Activated T-cell treated with anti-CD3 and anti-CD28 coated beads for 4 hours (primary cell): ENCODE measurements at regions not wholly inside any gene's neighbourhood (a gene's known extent, or its start where the extent isn't known, plus 50 kb on each side); places are given as distances from the start of the nearest gene placed in this dataset.

Experiments
- DNase-seq: peaks from one replicate; pipeline ENCODE4 v3.0.0-alpha.2; 2020

GRCh38 chr1:56017336-56017735 is 562.0 kb downstream of the PLPP3 start:
- no peak for DNase-seq

- DNase-seq = no peak
Observed at GRCh38 chr1:56003846-56004245, 575.5 kb downstream of the PLPP3 start.

GRCh38 chr1:56002231-56002630 is 577.1 kb downstream of the PLPP3 start:
- DNase-seq = no peak

DNA sequence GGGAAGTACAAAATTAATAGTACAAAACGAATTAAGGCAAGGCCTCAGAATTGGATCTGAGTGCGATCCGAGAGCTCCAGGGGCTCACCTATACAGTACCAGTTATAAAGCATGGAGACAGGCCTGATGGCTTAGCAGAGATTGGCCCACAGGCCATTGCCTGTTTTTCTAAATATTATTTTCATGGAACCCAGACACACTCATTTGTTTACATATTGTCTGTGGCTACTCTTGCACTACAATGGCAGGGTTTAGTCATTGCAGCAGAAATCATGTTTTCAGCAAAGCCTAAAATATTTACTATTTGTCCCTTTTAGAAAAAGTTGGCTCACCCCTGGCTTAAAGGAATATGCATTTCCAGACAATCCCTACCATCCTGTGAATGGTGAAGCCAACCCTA is 578.9 kb downstream of the PLPP3 start:
- DNase-seq = no peak

GRCh38 chr1:55997536-55997935 is 581.8 kb downstream of the PLPP3 start:
- DNase-seq = no peak

DNA sequence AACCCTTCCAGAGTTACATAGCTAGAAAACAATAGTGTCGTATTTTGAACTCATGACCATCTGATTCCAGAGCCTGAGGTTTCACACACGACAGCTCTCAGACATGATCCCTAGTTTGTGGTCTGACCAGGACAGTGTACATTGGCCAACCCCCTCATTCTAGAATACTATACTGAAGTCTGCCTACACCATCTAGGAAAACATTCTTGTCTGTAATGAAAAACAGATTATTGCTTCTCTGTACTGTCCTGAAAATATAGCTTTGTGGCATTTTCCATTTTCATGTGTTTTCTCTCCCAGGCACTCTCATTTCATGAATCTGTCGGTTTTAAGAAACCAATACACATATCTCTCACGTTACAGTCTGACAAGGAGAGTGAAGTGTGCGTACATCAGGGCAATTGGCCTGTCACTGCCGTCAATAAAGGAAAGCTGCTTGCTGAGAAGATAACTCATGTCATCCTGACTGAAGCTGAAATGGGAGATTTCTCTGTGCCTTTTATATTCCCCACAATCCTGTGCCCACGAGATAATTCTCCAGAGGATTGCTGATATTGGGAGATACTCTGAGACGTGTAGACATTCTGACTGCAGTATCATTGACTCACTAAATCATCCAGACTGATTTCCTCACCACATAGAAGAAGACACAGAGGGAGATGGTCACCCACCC is 585.6 kb downstream of the PLPP3 start:
- DNase-seq = no peak

DNA sequence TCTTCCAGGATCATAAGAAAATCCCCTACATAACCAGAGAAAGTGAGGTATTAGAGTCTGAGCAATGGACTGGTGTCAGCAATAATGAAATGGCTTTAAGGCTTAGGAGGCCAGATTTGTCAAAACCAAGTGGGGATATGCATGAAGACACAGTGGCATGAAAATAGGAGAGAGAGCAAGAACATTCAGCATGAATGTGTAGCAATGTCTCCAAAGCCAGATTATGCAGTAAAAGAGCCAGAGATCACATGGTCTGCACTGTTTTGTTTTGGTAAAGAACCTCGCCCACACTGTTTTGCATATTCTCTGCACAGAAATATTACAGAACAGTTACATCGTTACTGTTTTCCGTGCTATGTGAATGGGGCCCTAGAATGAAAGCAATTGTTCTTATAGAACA is 589.4 kb downstream of the PLPP3 start:
- DNase-seq = no peak

DNA sequence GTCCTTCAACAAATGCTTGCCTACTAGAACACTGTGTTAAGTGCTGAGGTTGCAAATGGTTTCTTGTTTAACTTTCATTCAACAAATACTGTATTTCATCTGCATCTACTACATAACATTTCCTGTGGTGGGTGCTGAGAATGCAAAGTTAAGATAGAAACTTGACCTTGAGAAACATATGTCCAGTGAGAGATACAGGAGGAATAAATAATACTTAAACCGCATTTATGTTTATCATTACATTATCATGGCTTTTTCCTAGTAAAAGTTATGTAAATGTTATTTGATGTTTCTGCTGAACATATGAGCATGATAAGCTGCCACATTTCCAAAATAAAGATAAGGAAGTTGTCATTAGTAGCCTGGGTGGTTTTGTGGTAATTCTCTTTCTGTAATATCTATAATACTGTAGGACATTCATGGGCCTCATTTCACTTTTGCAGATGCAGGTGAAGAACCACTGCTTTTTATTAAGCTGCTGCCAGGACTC is 590.4 kb downstream of the PLPP3 start:
- DNase-seq = no peak

DNA sequence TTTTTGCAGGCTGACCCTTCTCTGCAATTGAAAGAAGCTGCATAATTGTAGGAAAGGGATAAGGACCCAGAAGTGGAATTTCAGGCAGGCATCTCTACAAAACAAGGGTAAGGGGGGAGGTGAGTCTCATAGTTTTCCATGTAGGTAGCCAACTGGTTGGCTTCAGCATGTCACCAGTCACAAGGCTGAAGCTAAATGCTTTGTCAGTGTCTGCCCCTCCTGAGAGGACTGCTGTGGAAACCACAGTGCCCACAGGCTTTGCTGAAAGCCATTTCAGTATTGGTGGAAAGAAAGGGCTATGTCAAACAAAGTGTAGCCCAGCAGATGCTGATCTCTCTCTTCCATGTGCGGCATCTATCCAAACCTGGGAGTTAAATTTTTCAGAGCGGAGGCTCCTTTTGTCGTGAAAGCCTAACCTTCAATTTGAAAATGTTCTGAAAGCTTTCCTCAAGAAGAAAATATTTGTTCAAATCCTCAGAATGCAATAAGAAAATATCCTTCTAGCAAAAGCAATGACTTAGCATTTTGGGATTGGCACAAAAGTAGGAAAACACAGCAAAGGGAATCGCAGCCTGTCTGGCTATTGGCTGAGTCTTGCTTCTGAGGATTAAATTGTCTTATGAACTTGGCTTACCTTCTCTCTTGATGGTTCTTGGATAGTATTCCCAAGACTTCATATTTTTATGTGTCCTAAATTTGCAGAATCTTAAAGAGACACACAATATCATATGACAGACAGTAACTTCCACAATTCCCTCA is 591.7 kb downstream of the PLPP3 start:
- no peak for DNase-seq

GRCh38 chr1:55986003-55986402 is 593.4 kb downstream of the PLPP3 start:
- no peak for DNase-seq

DNA sequence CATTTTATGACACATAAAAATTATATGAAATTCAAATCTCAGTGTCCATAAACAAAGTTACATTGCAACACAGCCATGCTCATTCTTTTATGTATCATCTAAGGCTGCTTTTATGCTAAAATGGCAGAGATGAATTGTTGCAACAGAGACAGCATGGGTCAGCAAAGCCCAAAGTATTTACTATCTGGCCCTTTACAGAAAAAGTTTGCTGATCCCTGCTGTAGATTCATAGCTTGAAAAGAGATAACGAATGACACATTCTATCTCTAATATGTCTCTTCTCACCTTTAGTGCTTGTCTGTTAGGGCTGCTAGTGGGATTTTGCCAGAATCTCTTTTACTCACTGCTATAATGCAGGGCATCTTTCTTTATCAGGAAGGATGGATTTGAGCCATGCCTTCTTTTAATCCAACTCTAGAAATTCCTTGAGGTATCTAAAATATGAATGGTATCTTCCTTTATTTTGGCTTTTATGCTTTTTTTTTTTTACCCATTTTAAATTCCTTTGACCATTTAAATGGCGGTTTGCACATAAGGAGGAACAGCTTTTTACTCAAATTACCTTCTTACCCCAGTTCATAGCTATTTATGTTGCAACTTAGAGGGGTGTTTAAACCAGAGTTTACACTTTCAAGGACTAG is 598.2 kb downstream of the PLPP3 start:
- DNase-seq = no peak

GRCh38 chr1:55980582-55980981 is 598.8 kb downstream of the PLPP3 start:
- no peak for DNase-seq

GRCh38 chr1:55974714-55975441 is 604.5 kb downstream of the PLPP3 start:
- no peak for DNase-seq

GRCh38 chr1:55970526-55971110 is 608.7 kb downstream of the PLPP3 start:
- DNase-seq = no peak

GRCh38 chr1:55969322-55969721 is 610.0 kb downstream of the PLPP3 start:
- no peak for DNase-seq

DNA sequence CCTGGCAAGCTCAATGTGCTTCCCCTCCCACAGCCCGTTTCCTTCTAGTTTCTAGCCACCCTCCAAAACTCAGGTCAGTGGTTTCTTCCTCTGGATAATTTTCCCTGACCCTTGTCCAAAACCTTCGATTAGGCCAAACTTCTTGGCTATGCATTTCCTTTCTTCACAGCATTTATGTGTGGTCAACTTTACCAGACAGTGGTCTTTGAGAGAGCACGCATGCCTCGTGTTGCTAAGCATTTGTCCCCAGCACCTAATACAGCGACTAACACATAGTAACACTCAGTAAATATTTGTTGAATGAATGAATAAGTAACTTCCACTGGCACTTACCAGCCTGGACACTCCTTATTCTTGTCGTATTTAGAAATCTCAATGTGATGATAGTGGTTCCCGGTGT is 610.7 kb downstream of the PLPP3 start:
- no peak for DNase-seq

DNA sequence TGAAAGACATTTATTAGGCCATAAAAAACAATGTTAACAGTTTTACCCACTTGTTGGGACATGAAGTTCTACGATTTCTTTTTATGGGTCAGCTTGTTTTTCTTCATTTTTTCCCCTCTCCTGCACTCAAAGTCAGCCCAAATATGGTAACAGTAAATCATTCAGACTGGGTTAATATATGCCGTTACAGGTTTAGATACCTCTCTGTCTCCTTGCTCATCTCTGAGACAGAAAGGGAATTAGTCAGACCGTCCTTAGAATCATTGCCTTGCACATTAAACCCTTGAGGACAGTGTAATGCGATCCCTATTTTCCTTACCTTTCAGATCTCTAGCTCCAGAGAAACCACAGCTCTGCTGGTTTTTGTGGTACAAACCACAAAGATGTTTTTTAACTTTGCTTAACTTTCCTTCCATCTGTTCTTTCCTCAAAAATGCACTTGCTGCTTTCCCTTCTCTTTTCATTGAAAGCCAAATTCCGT is 613.3 kb downstream of the PLPP3 start:
- no peak for DNase-seq

DNA sequence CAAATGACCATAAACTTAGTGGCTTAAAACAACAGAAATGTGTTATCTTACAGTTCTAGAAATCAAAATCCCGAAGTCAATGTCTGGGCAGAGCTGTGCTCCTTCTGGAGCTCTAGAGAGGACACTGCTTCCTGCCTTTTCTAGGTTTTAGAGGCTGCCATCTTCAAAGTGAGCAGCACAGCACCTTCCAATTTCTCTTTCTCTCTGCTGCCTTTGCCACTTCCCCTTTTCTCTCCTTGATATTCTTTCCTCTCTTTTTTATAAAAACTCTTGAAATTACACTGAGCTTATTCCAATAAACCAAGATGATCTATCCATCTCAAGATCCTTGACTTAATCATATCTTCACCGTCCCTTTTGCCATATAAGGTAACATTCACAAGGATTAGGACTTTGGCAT is 616.9 kb downstream of the PLPP3 start:
- no peak for DNase-seq

GRCh38 chr1:55959136-55959548 is 620.2 kb downstream of the PLPP3 start:
- no peak for DNase-seq

DNA sequence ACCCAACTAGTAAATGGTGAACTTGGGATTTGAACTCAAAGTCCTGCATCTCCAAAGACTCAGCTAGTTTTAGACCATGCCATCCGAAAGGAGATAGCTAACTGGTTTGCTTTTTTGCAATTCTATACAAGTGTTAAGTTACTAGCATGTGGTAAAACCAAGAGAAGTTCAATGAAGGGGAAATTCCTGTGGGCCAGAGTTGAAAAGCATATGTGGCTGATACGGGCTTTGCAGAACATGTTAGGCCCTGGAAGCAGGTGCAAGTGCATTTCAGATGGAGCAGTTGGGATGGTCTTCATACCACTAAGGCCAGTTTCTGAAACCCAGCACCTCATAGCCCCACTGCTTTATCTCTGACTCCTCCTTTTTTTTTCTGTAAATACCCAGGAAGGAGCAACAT is 620.9 kb downstream of the PLPP3 start:
- DNase-seq = no peak

- DNase-seq = no peak
Observed at GRCh38 chr1:55957276-55957675, 622.1 kb downstream of the PLPP3 start.

GRCh38 chr1:55955016-55955621 is 624.2 kb downstream of the PLPP3 start:
- DNase-seq = no peak
